H9 (cell line): ENCODE measurements at regions not wholly inside any gene's neighbourhood (a gene's known extent, or its start where the extent isn't known, plus 50 kb on each side); places are given as distances from the start of the nearest gene placed in this dataset.

ENCODE experiments used
- DNase-seq: peaks from one replicate; pipeline ENCODE4 v3.0.0-alpha.2; 2017
- H2AFZ ChIP-seq: one replicate; pipeline ENCODE4 v1.6.1; 2013; ENCODE audit warnings: mild to moderate bottlenecking, low read length, control low read depth, moderate library complexity
- H2AK5ac ChIP-seq: 2 replicates; pipeline ENCODE4 v1.6.1; 2013; ENCODE audit warnings: low read length, control low read depth, mixed read lengths; ENCODE audit not compliant: insufficient read length
- H2BK120ac ChIP-seq: one replicate; pipeline ENCODE4 v1.6.1; 2013; ENCODE audit warnings: low read depth, mild to moderate bottlenecking, low read length, control low read depth, inconsistent platforms; ENCODE audit not compliant: poor library complexity, severe bottlenecking
- H2BK12ac ChIP-seq: 2 replicates; pipeline ENCODE4 v1.6.1; 2013; ENCODE audit warnings: low read length, control low read depth, mixed read lengths, low read depth; ENCODE audit not compliant: insufficient read length
- H2BK15ac ChIP-seq: 2 replicates; pipeline ENCODE4 v1.6.1; 2013; ENCODE audit warnings: low read depth, low read length, control low read depth
- H2BK20ac ChIP-seq: one replicate; pipeline ENCODE4 v1.6.1; 2013; ENCODE audit warnings: low read depth, mild to moderate bottlenecking, low read length, control low read depth, inconsistent platforms; ENCODE audit not compliant: poor library complexity, severe bottlenecking
- H2BK5ac ChIP-seq: 2 replicates; pipeline ENCODE4 v1.6.1; 2013; ENCODE audit warnings: low read length, control low read depth, mixed read lengths; ENCODE audit not compliant: insufficient read length
- H3K14ac ChIP-seq: 2 replicates; pipeline ENCODE4 v1.6.1; 2013; ENCODE audit warnings: low read length, control low read depth; ENCODE audit not compliant: insufficient read depth
- H3K18ac ChIP-seq: 2 replicates; pipeline ENCODE4 v1.6.1; 2013; ENCODE audit warnings: low read depth, mild to moderate bottlenecking, mixed read lengths, low read length, control low read depth; ENCODE audit not compliant: insufficient read length
- H3K23ac ChIP-seq: 2 replicates; pipeline ENCODE4 v1.6.1; 2013; ENCODE audit warnings: low read length, control low read depth, mixed read lengths, low read depth; ENCODE audit not compliant: insufficient read length
- H3K23me2 ChIP-seq: 2 replicates; pipeline ENCODE4 v1.6.1; 2013; ENCODE audit warnings: low read depth, mild to moderate bottlenecking, mixed read lengths, low read length, control low read depth; ENCODE audit not compliant: insufficient read length, poor library complexity, severe bottlenecking
- H3K27ac ChIP-seq: 2 replicates; pipeline ENCODE4 v1.5.1; 2013; ENCODE audit warnings: low read length, control low read depth, mixed read lengths, low read depth; ENCODE audit not compliant: insufficient read length
- H3K27me3 ChIP-seq: 2 replicates; pipeline ENCODE4 v1.6.1; 2013; ENCODE audit warnings: low read length, control low read depth, inconsistent platforms; ENCODE audit not compliant: insufficient read depth
- H3K4ac ChIP-seq: 2 replicates; pipeline ENCODE4 v1.6.1; 2013; ENCODE audit warnings: low read depth, mild to moderate bottlenecking, control low read depth, inconsistent platforms, low read length, moderate library complexity
- H3K4me1 ChIP-seq: 2 replicates; pipeline ENCODE4 v1.6.1; 2013; ENCODE audit warnings: low read length, control low read depth, inconsistent platforms; ENCODE audit not compliant: insufficient read depth
- H3K4me2 ChIP-seq: 2 replicates; pipeline ENCODE4 v1.6.1; 2013; ENCODE audit warnings: low read length, control low read depth, mixed read lengths; ENCODE audit not compliant: insufficient read length, insufficient read depth
- H3K56ac ChIP-seq: 2 replicates; pipeline ENCODE4 v1.6.1; 2013; ENCODE audit warnings: low read depth, mild to moderate bottlenecking, mixed read lengths, low read length, control low read depth; ENCODE audit not compliant: insufficient read length
- H3K79me1 ChIP-seq: 2 replicates; pipeline ENCODE4 v1.6.1; 2013; ENCODE audit warnings: low read depth, mild to moderate bottlenecking, moderate library complexity, low read length, control low read depth, inconsistent platforms; ENCODE audit not compliant: insufficient read depth, poor library complexity, severe bottlenecking
- H3K79me2 ChIP-seq: 2 replicates; pipeline ENCODE4 v1.6.1; 2013; ENCODE audit warnings: low read length, control low read depth, inconsistent platforms; ENCODE audit not compliant: insufficient read depth
- H3K9ac ChIP-seq: 2 replicates; pipeline ENCODE4 v1.6.1; 2013; ENCODE audit warnings: low read length, control low read depth, mixed read lengths; ENCODE audit not compliant: insufficient read length; ENCODE audit errors: extremely low read depth
- H3K9me3 ChIP-seq: one replicate; pipeline ENCODE4 v1.6.1; 2013; ENCODE audit warnings: low read depth, low read length, inconsistent platforms; ENCODE audit not compliant: control insufficient read depth
- H3T11ph ChIP-seq: one replicate; pipeline ENCODE4 v1.6.1; 2013; ENCODE audit warnings: mild to moderate bottlenecking, low read length, control low read depth, inconsistent platforms
- H4K20me1 ChIP-seq: one replicate; pipeline ENCODE4 v1.6.1; 2013; ENCODE audit not compliant: control insufficient read depth, insufficient read length, insufficient read depth
- H4K5ac ChIP-seq: 2 replicates; pipeline ENCODE4 v1.6.1; 2013; ENCODE audit warnings: low read depth, mild to moderate bottlenecking, mixed read lengths, low read length, control low read depth; ENCODE audit not compliant: insufficient read length
- H4K8ac ChIP-seq: replicated peaks from 2 replicates; pipeline ENCODE4 v1.6.1; 2013; ENCODE audit warnings: low read length, control low read depth, mixed read lengths, low read depth; ENCODE audit not compliant: insufficient read length
- H4K91ac ChIP-seq: 2 replicates; pipeline ENCODE4 v1.6.1; 2013; ENCODE audit warnings: low read depth, mild to moderate bottlenecking, moderate library complexity, mixed read lengths, low read length, control low read depth; ENCODE audit not compliant: insufficient read length
- H3K27ac Mint-ChIP-seq, 3 experiments: 2 replicates in 2 of 3; 3 replicates in 1 of 3; pipeline ENCODE4 v1.8.0; 2020 to 2021; ENCODE audit warnings: mixed read lengths in 3 of 3, mild to moderate bottlenecking in 1 of 3, moderate library complexity in 1 of 3
- H3K27me3 Mint-ChIP-seq: 2 replicates; pipeline ENCODE4 v1.8.0; 2021; ENCODE audit warnings: low read depth, mild to moderate bottlenecking, moderate library complexity, mixed read lengths
- H3K36me3 Mint-ChIP-seq, 3 experiments: 2 replicates in 2 of 3; 3 replicates in 1 of 3; pipeline ENCODE4 v1.8.0; 2020 to 2021; ENCODE audit warnings: low read depth in 3 of 3, mixed read lengths in 3 of 3; ENCODE audit not compliant: insufficient read depth in 1 of 3
- H3K4me1 Mint-ChIP-seq, 2 experiments: 2 replicates each; pipeline ENCODE4 v1.8.0; 2020; ENCODE audit warnings: mixed read lengths in 2 of 2
- H3K4me3 Mint-ChIP-seq, 2 experiments: 2 replicates in 1 of 2; 3 replicates in 1 of 2; pipeline ENCODE4 v1.8.0; 2020 to 2021; ENCODE audit warnings: mild to moderate bottlenecking in 2 of 2, mixed read lengths in 2 of 2, moderate library complexity in 1 of 2
- H3K9me3 Mint-ChIP-seq, 2 experiments: 2 replicates in 1 of 2; 3 replicates in 1 of 2; pipeline ENCODE4 v1.8.0; 2020; ENCODE audit warnings: mild to moderate bottlenecking in 2 of 2, mixed read lengths in 2 of 2, moderate library complexity in 1 of 2
- CTCF ChIP-seq: fragments of 200-600 bp; sonication (generic); conservative IDR thresholded peaks from 3 replicates; pipeline ENCODE4 v1.8.0; 2021; ENCODE audit warnings: antibody characterized with exemption, mild to moderate bottlenecking
- WGBS: extraction: QIAGEN DNeasy Blood & Tissue Kit; methylation state at CpG from one replicate; pipeline ENCODE4 v1.1.7; 2013; ENCODE audit warnings: missing lambda C conversion rate, low lambda C conversion rate, mixed read lengths; ENCODE audit not compliant: insufficient read length; ENCODE audit errors: extremely low coverage; 5-methylcytosine and 5-hydroxymethylcytosine counted together

- DNase-seq = no peak
- Histone ChIP-seq H3K79me2 (no peaks in the 10 kb centered on the region), H3K79me1 (no peaks in the 10 kb centered on the region), H3K9me3 (no peaks in the 10 kb centered on the region), H2AFZ (no peak overlapping the region), H3K9ac (no peak overlapping the region), H3K4ac (no peak overlapping the region), H3K23ac (no peak overlapping the region), H2BK15ac (no peak overlapping the region), H4K5ac (no peak overlapping the region), H3K27ac (no peak overlapping the region), H3K14ac (no peak overlapping the region), H2BK20ac (no peak overlapping the region), H2BK12ac (no peak overlapping the region), H2BK5ac (no peak overlapping the region), H3T11ph (no peak overlapping the region), H2BK120ac (no peak overlapping the region), H4K8ac (no peak overlapping the region), H2AK5ac (no peak overlapping the region), H3K56ac (no peak overlapping the region), H4K91ac (no peak overlapping the region), H3K4me2 (no peak overlapping the region), H3K18ac (no peak overlapping the region), H3K27me3 (no peaks in the 10 kb centered on the region), H3K4me1 (no peaks in the 10 kb centered on the region), H3K23me2 (no peaks in the 10 kb centered on the region), H4K20me1 (no peaks in the 10 kb centered on the region)
- H3K4me3 Mint-ChIP-seq = no peak overlapping the region
- H3K27ac Mint-ChIP-seq = no peak overlapping the region
- H3K4me1 Mint-ChIP-seq = no peaks in the 10 kb centered on the region
- H3K36me3 Mint-ChIP-seq = no peaks in the 10 kb centered on the region
- WGBS = no CpG with 5 or more reads among the region's 2 CpGs
- H3K27me3 Mint-ChIP-seq = no peaks in the 10 kb centered on the region
- no peak for TF ChIP-seq CTCF
- H3K9me3 Mint-ChIP-seq = no peaks in the 10 kb centered on the region
These were observed 86.9 kb upstream of the FAT3 start for GRCh38 chr11:92137747-92138146.
